Naive thymus-derived CD8-positive, alpha-beta T cell (primary cell): ENCODE measurements at regions not wholly inside any gene's neighbourhood (a gene's known extent, or its start where the extent isn't known, plus 50 kb on each side); places are given as distances from the start of the nearest gene placed in this dataset.
"Not testable (repeated sequence)": the region's sequence is repeated elsewhere in the genome, so short reads cannot be mapped to it uniquely, and the experiment has no call there.

Source experiments
- ATAC-seq, 2 donors: fragments of 150-1000 bp; cut with Tn5 transposase in 1 of 2; sonication (Bioruptor Pico), chemical (Tn5 transposase) in 1 of 2; 1 replicate in 1 of 2; 2 replicates in 1 of 2; pipeline ENCODE4 v1.10.0; 2021; ENCODE audit warnings: mild to moderate bottlenecking in 2 of 2, moderate library complexity in 2 of 2
- POLR2A ChIA-PET: fragments of 350-600 bp; sonication (Branson Sonifier 250); formaldehyde crosslinking; loops from one replicate; lab custom pipeline; 2021; ENCODE audit warnings: antibody characterized with exemption; lab: Charles Lee
- DNase-seq, 10 donors: peaks; one replicate each; pipeline versions ENCODE4 v3.0.0 to v3.0.0-alpha.2; 2020 to 2022
- H3K27ac Mint-ChIP-seq, 10 donors: one replicate each; pipeline ENCODE4 v1.8.0; 2020 to 2022; ENCODE audit warnings: mild to moderate bottlenecking in 10 of 10, mixed read lengths in 10 of 10, moderate library complexity in 4 of 10, inconsistent platforms in 1 of 10
- H3K27me3 Mint-ChIP-seq, 5 donors: one replicate each; pipeline ENCODE4 v1.8.0; 2021 to 2022; ENCODE audit warnings: mixed read lengths in 5 of 5
- H3K36me3 Mint-ChIP-seq, 3 donors: one replicate each; pipeline ENCODE4 v1.8.0; 2020 to 2022; ENCODE audit warnings: mixed read lengths in 3 of 3, mild to moderate bottlenecking in 2 of 3, inconsistent platforms in 1 of 3
- H3K4me1 Mint-ChIP-seq, 4 donors: one replicate each; pipeline ENCODE4 v1.8.0; 2021 to 2022; ENCODE audit warnings: mixed read lengths in 4 of 4
- H3K4me3 Mint-ChIP-seq, 10 donors: one replicate each; pipeline ENCODE4 v1.8.0; 2020 to 2022; ENCODE audit warnings: mild to moderate bottlenecking in 10 of 10, mixed read lengths in 10 of 10, moderate library complexity in 6 of 10, inconsistent platforms in 1 of 10
- H3K9me3 Mint-ChIP-seq, 9 donors: one replicate each; pipeline ENCODE4 v1.8.0; 2020 to 2022; ENCODE audit warnings: mixed read lengths in 9 of 9, mild to moderate bottlenecking in 3 of 9, inconsistent platforms in 1 of 9, moderate library complexity in 1 of 9

- ATAC-seq (no peak), DNase-seq (no peak)
- H3K4me1 Mint-ChIP-seq: no peaks in the 10 kb centered on the region
- POLR2A ChIA-PET: no interaction called here
- H3K36me3 Mint-ChIP-seq: no peaks in the 10 kb centered on the region
- no peaks in the 10 kb centered on the region for H3K27me3 Mint-ChIP-seq
- no peak overlapping the region for H3K27ac Mint-ChIP-seq
- H3K4me3 Mint-ChIP-seq: no peak overlapping the region
- H3K9me3 Mint-ChIP-seq: peaks cover 4 to 31% (median 10%) of the 10 kb centered on the region in 9 donors
Observed at GRCh38 chr2:210994104-210994503, 437.7 kb downstream of the CPS1 start.

GRCh38 chr2:210997373-210997772, 441.0 kb downstream of the CPS1 start:
- peaks cover 4 to 31% (median 11%) of the 10 kb centered on the region in 9 donors for H3K9me3 Mint-ChIP-seq

GRCh38 chr2:210998334-210998733, 441.9 kb downstream of the CPS1 start:
- Mint-ChIP-seq H3K4me1 (no peaks in the 10 kb centered on the region), H3K9me3 (peaks cover 4 to 23% (median 11%) of the 10 kb centered on the region in 9 donors), H3K36me3 (no peaks in the 10 kb centered on the region), H3K27ac (no peak overlapping the region), H3K27me3 (no peaks in the 10 kb centered on the region), H3K4me3 (no peak overlapping the region)
- ATAC-seq (no peak), DNase-seq (no peak)
- POLR2A ChIA-PET: no interaction called here

More at GRCh38 chr2:210997373-210997772, 441.0 kb downstream of the CPS1 start:
- Mint-ChIP-seq H3K27ac (no peak overlapping the region), H3K36me3 (no peaks in the 10 kb centered on the region), H3K4me1 (no peaks in the 10 kb centered on the region), H3K27me3 (no peaks in the 10 kb centered on the region), H3K4me3 (no peak overlapping the region)
- ATAC-seq: no peak
- DNase-seq: no peak
- POLR2A ChIA-PET: no interaction called here

GRCh38 chr2:211014376-211014775, 458.0 kb downstream of the CPS1 start:
- no peaks in the 10 kb centered on the region for H3K4me1 Mint-ChIP-seq
- ATAC-seq: no peak

GRCh38 chr2:211014906-211015305, 458.5 kb downstream of the CPS1 start:
- POLR2A ChIA-PET: no interaction called here
- Mint-ChIP-seq H3K4me1 (no peaks in the 10 kb centered on the region), H3K27me3 (no peaks in the 10 kb centered on the region), H3K9me3 (peaks cover 0 to 25% (median 3%) of the 10 kb centered on the region in 9 donors), H3K36me3 (no peaks in the 10 kb centered on the region), H3K4me3 (no peak overlapping the region), H3K27ac (no peak overlapping the region)
- DNase-seq (no peak), ATAC-seq (no peak)

More at GRCh38 chr2:211014376-211014775, 458.0 kb downstream of the CPS1 start:
- POLR2A ChIA-PET: no interaction called here
- H3K4me3 Mint-ChIP-seq: no peak overlapping the region
- no peaks in the 10 kb centered on the region for H3K36me3 Mint-ChIP-seq
- peaks cover 0 to 25% (median 3%) of the 10 kb centered on the region in 9 donors for H3K9me3 Mint-ChIP-seq
- H3K27ac Mint-ChIP-seq: no peak overlapping the region
- DNase-seq: no peak
- H3K27me3 Mint-ChIP-seq: no peaks in the 10 kb centered on the region

DNA sequence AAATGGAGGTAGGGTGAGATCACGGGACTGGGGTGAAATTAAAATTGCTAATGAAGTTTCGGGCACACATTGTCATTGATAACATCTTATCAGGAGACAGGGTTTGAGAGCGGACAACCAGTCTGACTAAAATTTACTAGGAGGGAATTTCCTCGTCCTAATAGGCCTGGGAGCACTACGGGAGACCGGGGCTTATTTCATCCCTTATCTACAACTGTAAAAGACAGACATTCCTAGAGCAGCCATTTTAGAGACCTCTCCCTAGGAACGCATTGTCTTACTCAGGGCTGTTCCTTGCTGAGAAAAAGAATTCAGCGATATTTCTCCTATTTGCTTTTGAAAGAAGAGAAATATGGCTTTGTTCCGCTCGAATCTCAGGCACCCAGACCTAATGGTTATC, 468.7 kb downstream of the CPS1 start:
- POLR2A ChIA-PET: not testable (repeated sequence)

DNA sequence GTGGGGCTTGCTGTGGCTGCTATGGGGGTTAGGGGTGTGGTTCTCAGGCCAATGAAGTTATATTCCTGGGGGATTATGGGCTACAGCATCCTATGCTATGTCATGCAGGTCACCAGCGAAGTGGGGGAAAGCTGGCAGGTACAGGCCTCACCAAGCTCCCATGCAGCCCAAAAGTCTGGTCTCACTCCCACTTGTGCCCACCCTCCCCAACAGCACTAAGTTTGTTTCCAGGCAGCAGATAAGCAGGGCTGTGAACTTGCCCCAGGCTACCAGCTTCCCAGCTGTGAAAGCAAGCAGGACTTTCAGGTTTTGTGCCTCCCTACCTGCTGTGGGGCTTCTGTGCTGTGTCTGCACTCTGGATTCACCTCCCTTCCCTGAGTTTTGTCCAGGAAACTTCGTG, 469.7 kb downstream of the CPS1 start:
- Mint-ChIP-seq H3K4me1 (no peaks in the 10 kb centered on the region), H3K4me3 (no peak overlapping the region), H3K36me3 (peaks cover 0 to 20% (median 0%) of the 10 kb centered on the region in 3 donors), H3K9me3 (peaks cover 7 to 58% (median 36%) of the 10 kb centered on the region in 9 donors), H3K27me3 (peaks cover 0 to 1% (median 0%) of the 10 kb centered on the region in 5 donors), H3K27ac (no peak overlapping the region)
- DNase-seq: peak in 1 of 10 donors; percentile 58
- POLR2A ChIA-PET: no interaction called here
- no peak for ATAC-seq

More for the DNA sequence above, 468.7 kb downstream of the CPS1 start:
- H3K27ac Mint-ChIP-seq, H3K4me3 Mint-ChIP-seq, H3K4me1 Mint-ChIP-seq, DNase-seq, H3K27me3 Mint-ChIP-seq, ATAC-seq: not testable (repeated sequence)
- peaks cover 7 to 63% (median 41%) of the 10 kb centered on the region in 9 donors for H3K9me3 Mint-ChIP-seq
- H3K36me3 Mint-ChIP-seq: peaks cover 0 to 20% (median 0%) of the 10 kb centered on the region in 3 donors

GRCh38 chr2:211027976-211028375, 471.6 kb downstream of the CPS1 start:
- POLR2A ChIA-PET: no interaction called here
- H3K4me3 Mint-ChIP-seq: no peak overlapping the region
- H3K27me3 Mint-ChIP-seq: no peaks in the 10 kb centered on the region
- peaks cover 0 to 20% (median 0%) of the 10 kb centered on the region in 3 donors for H3K36me3 Mint-ChIP-seq
- H3K27ac Mint-ChIP-seq: no peak overlapping the region
- DNase-seq (no peak), ATAC-seq (no peak)
- H3K4me1 Mint-ChIP-seq: no peaks in the 10 kb centered on the region
- peaks cover 2 to 44% (median 27%) of the 10 kb centered on the region in 9 donors for H3K9me3 Mint-ChIP-seq

GRCh38 chr2:211033765-211034164, 477.4 kb downstream of the CPS1 start:
- Mint-ChIP-seq H3K9me3 (peaks cover 0 to 10% (median 2%) of the 10 kb centered on the region in 9 donors), H3K4me3 (no peak overlapping the region), H3K27me3 (no peaks in the 10 kb centered on the region), H3K27ac (no peak overlapping the region), H3K4me1 (peaks cover 0 to 2% (median 0%) of the 10 kb centered on the region in 4 donors), H3K36me3 (no peaks in the 10 kb centered on the region)
- ATAC-seq (no peak), DNase-seq (no peak)
- POLR2A ChIA-PET: no interaction called here

GRCh38 chr2:211035548-211036185, 479.3 kb downstream of the CPS1 start:
- Mint-ChIP-seq H3K9me3 (peaks cover 0 to 10% (median 2%) of the 10 kb centered on the region in 9 donors), H3K4me3 (no peak overlapping the region), H3K27ac (no peak overlapping the region), H3K27me3 (no peaks in the 10 kb centered on the region), H3K4me1 (peaks cover 0 to 2% (median 0%) of the 10 kb centered on the region in 4 donors), H3K36me3 (no peaks in the 10 kb centered on the region)
- ATAC-seq (no peak), DNase-seq (no peak)
- POLR2A ChIA-PET: no interaction called here

DNA sequence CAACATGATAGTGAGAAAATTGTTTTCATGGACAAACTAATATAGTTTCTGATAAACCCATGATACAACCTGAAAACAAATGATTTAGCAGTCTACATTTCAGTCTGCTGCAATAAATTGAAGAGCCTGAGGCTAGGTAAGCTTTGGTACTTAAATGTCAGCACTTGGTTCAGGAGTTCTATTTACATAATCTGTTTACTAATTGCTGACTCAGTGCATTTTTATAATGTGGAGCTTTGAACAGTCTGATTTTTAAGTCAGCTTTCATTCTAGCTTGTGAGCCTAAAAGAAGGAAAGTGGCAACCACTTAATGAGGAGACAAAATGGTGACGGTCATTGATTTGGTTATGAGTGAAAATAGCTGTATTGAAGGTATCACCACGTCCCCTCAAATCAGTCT, 488.6 kb downstream of the CPS1 start:
- no peak for DNase-seq
- no peak for ATAC-seq
- Mint-ChIP-seq H3K36me3 (no peaks in the 10 kb centered on the region), H3K9me3 (peaks cover 0 to 5% (median 0%) of the 10 kb centered on the region in 9 donors), H3K4me1 (no peaks in the 10 kb centered on the region), H3K27ac (no peak overlapping the region), H3K27me3 (no peaks in the 10 kb centered on the region), H3K4me3 (no peak overlapping the region)
- POLR2A ChIA-PET: no interaction called here

DNA sequence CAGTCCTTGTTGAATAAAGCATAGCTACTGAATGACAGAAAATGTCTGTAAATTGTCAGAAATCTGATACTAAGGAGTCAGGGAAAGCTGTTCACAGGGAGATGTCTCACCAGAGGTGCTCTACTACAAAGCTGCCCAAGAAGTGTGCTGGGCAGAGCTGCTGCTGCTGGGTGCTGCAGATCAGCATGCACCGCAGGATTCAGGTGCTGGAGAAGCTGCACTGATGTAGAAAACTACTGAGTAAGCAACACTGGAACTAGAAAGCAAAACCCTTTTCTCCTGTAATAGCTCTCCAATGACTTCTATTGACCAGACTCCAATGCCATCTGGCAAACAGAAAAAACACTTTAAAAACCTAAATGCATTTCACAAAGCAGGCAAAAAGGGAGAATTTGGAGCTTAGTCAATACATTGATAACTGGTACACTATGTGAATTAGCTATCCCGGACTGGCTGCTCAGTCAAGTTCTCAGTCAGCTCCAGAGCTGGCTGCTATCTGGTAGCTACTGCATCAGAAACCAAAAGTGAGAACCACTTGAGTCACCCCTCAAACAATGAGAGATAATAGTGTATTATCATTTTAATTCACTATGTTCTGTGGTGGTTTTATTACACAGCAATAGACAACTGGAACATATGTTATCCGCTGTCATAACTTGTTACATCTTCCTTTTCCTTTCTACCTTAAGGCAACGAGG, 493.1 kb downstream of the CPS1 start:
- H3K36me3 Mint-ChIP-seq: no peaks in the 10 kb centered on the region
- ATAC-seq: no peak
- POLR2A ChIA-PET: no interaction called here
- H3K9me3 Mint-ChIP-seq: peaks cover 0 to 7% (median 0%) of the 10 kb centered on the region in 9 donors
- DNase-seq: no peak
- no peak overlapping the region for H3K27ac Mint-ChIP-seq
- H3K27me3 Mint-ChIP-seq: no peaks in the 10 kb centered on the region
- H3K4me1 Mint-ChIP-seq: no peaks in the 10 kb centered on the region
- H3K4me3 Mint-ChIP-seq: no peak overlapping the region

DNA sequence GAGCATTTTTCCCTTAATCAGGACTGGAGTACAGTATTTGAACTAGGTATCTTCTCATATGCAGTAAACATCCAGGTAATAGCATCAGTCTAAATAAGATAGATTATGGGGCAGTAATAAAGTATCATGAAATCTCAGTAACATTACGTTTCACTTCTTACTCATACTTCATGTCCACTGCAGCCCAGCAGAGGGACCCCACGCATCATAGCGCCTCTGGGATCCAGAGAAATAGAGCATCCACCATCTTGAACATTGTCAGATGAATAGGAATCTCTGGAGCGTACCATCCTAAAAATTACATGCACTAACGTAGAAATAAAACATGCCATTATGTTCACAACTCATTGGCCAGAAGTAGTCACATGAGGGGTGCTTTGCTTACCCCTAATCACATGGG, 499.0 kb downstream of the CPS1 start:
- no peaks in the 10 kb centered on the region for H3K27me3 Mint-ChIP-seq

More for the DNA sequence above, 499.0 kb downstream of the CPS1 start:
- no peak overlapping the region for H3K4me3 Mint-ChIP-seq
- no peaks in the 10 kb centered on the region for H3K4me1 Mint-ChIP-seq
- DNase-seq (no peak), ATAC-seq (no peak)
- peaks cover 0 to 7% (median 0%) of the 10 kb centered on the region in 9 donors for H3K9me3 Mint-ChIP-seq
- no peak overlapping the region for H3K27ac Mint-ChIP-seq
- POLR2A ChIA-PET: no interaction called here
- H3K36me3 Mint-ChIP-seq: no peaks in the 10 kb centered on the region
